ENCODE measurements at regions not wholly inside any gene's neighbourhood (a gene's known extent, or its start where the extent isn't known, plus 50 kb on each side); places are given as distances from the start of the nearest gene placed in this dataset.

DNA sequence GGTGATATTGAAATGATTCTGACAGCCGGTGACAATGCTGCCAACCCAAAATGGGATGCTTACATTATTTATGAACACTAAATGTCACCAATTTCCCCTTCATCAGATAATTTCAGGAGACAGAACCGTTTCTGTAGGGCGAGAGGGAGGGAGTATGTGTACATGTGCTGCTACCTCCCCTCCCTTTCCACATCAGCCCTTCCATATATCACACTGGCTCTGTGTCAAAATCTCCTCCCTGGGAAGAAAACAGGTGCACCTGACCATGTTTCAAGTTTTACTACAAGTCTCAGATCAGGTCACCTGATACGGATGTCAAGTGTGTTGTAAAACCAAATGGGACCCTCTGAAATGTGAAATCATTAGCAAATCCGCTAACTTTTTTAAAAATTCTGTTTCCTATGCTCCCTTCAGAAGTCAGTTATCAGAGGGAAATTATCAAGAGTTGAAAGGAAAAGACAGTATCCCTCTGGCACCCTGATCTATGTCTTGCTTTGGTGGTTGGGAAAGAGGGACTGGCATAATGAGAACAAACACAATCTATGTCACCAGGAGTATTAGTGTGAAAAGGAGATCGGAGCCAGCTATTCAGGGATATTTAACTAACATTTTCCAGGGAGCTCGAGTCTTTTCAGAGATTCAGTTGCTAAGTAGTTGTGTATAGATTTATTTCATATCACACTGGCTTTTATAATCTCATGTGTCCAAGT is 1002.3 kb upstream of the CDH8 start:
- TF ChIP-seq, protein P1, sequence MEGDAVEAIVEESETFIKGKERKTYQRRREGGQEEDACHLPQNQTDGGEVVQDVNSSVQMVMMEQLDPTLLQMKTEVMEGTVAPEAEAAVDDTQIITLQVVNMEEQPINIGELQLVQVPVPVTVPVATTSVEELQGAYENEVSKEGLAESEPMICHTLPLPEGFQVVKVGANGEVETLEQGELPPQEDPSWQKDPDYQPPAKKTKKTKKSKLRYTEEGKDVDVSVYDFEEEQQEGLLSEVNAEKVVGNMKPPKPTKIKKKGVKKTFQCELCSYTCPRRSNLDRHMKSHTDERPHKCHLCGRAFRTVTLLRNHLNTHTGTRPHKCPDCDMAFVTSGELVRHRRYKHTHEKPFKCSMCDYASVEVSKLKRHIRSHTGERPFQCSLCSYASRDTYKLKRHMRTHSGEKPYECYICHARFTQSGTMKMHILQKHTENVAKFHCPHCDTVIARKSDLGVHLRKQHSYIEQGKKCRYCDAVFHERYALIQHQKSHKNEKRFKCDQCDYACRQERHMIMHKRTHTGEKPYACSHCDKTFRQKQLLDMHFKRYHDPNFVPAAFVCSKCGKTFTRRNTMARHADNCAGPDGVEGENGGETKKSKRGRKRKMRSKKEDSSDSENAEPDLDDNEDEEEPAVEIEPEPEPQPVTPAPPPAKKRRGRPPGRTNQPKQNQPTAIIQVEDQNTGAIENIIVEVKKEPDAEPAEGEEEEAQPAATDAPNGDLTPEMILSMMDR (conservative IDR thresholded peaks at IDR 0.05), result no peak
- TF ChIP-seq ZFX (IDR thresholded peaks at IDR 0.05), result no peak

All from C4-2B (cell line).